MCF 10A (cell line): ENCODE measurements at regions not wholly inside any gene's neighbourhood (a gene's known extent, or its start where the extent isn't known, plus 50 kb on each side); places are given as distances from the start of the nearest gene placed in this dataset.

ENCODE experiments used
- BruUV-seq: library from RNA; stranded (reverse); fragments of 400-500 nt; replicated peaks from 2 replicates; lab custom pipeline; 2021; lab: Mats Ljungman, UMichigan
- CTCF ChIA-PET: fragments of 300-600 bp; sonication (Branson Sonifier 250); formaldehyde crosslinking; extraction: SDS; loops from one replicate; lab custom pipeline; 2021; ENCODE audit warnings: antibody characterized with exemption, inconsistent platforms; lab: Yijun Ruan, JAX
- POLR2A ChIA-PET: fragments of 300-600, 350-650 bp; sonication (Branson Sonifier 250); formaldehyde crosslinking; extraction: SDS; loops from one replicate; lab custom pipeline; 2020; ENCODE audit warnings: antibody characterized with exemption, inconsistent platforms; lab: Yijun Ruan, JAX
- DNase-seq: peaks from one replicate; pipeline ENCODE4 v3.0.0-alpha.2; 2018; ENCODE audit not compliant: unreplicated experiment
- H3K27ac Mint-ChIP-seq: one replicate; pipeline ENCODE4 v1.8.0; 2022; ENCODE audit warnings: mild to moderate bottlenecking, low read depth, mixed read lengths; ENCODE audit not compliant: unreplicated experiment
- H3K27me3 Mint-ChIP-seq: one replicate; pipeline ENCODE4 v1.8.0; 2022; ENCODE audit warnings: mixed read lengths; ENCODE audit not compliant: insufficient read depth, unreplicated experiment
- H3K36me3 Mint-ChIP-seq: one replicate; pipeline ENCODE4 v1.8.0; 2022; ENCODE audit warnings: mild to moderate bottlenecking, moderate library complexity, mixed read lengths; ENCODE audit not compliant: insufficient read depth, unreplicated experiment
- H3K4me1 Mint-ChIP-seq: one replicate; pipeline ENCODE4 v1.8.0; 2022; ENCODE audit warnings: mixed read lengths; ENCODE audit not compliant: insufficient read depth, unreplicated experiment
- H3K4me3 Mint-ChIP-seq: one replicate; pipeline ENCODE4 v1.8.0; 2022; ENCODE audit warnings: mild to moderate bottlenecking, moderate library complexity, mixed read lengths; ENCODE audit not compliant: unreplicated experiment
- H3K9me3 Mint-ChIP-seq: one replicate; pipeline ENCODE4 v1.8.0; 2022; ENCODE audit warnings: mixed read lengths; ENCODE audit not compliant: unreplicated experiment
- CTCF ChIP-seq: fragments of 200-600 bp; IDR thresholded peaks from one replicate; pipeline ENCODE4 v1.8.0; 2022; ENCODE audit warnings: antibody characterized with exemption, mild to moderate bottlenecking; ENCODE audit not compliant: unreplicated experiment
- intact Hi-C: fragments of 100-400 bp; cut with micrococcal nuclease; formaldehyde crosslinking; loops from 2 replicates; pipeline ENCODE4 v1.14.1; 2022

GRCh38 chr15:91556926-91557325 lies 296.6 kb upstream of the SLCO3A1 start:
- Mint-ChIP-seq H3K27me3 (no peaks in the 10 kb centered on the region), H3K4me1 (peaks cover 12% of the 10 kb centered on the region), H3K4me3 (no peak overlapping the region), H3K27ac (no peak overlapping the region), H3K36me3 (peaks cover 4% of the 10 kb centered on the region), H3K9me3 (no peaks in the 10 kb centered on the region)
- no peak for DNase-seq
- ChIA-PET POLR2A (no interaction called here), CTCF (no interaction called here)
- no peak for TF ChIP-seq CTCF
- BruUV-seq, result no TSS peak
- intact Hi-C loops, result no loop called here

GRCh38 chr15:91559066-91559465 lies 294.4 kb upstream of the SLCO3A1 start:
- CTCF ChIA-PET, result no interaction called here
- BruUV-seq, result no TSS peak
- no peak for DNase-seq
- no peak for TF ChIP-seq CTCF
- Mint-ChIP-seq H3K4me1 (peaks cover 16% of the 10 kb centered on the region), H3K27ac (no peak overlapping the region), H3K4me3 (no peak overlapping the region), H3K36me3 (peaks cover 4% of the 10 kb centered on the region), H3K9me3 (no peaks in the 10 kb centered on the region), H3K27me3 (no peaks in the 10 kb centered on the region)
- POLR2A ChIA-PET, result no interaction called here
- intact Hi-C loops, result no loop called here

- TSS peak; percentile 84 for BruUV-seq
- no peaks in the 10 kb centered on the region for H3K27me3 Mint-ChIP-seq
- CTCF ChIA-PET, result interaction anchor here (0.5 to 1.2 kb wide), 4 partner anchors 13 to 519 kb away, joined by 3 read pairs; no protein-coding TSS in a partner anchor
- DNase-seq, result peak; percentile 90
- POLR2A ChIA-PET, result interaction anchor here (0.6 to 1.9 kb wide), 8 partner anchors 14 to 1101 kb away, joined by 3 to 5 read pairs (median 3); no protein-coding TSS in a partner anchor
- intact Hi-C loops, result loop anchor here (5.0 to 10.0 kb wide), 2 partner anchors 44 to 123 kb away; no protein-coding TSS in a partner anchor
- H3K4me3 Mint-ChIP-seq, result peak overlapping the region; percentile 55
- peaks cover 4% of the 10 kb centered on the region for H3K36me3 Mint-ChIP-seq
- peak overlapping the region; percentile 95 for H3K27ac Mint-ChIP-seq
- no peaks in the 10 kb centered on the region for H3K9me3 Mint-ChIP-seq
- peaks cover 16% of the 10 kb centered on the region for H3K4me1 Mint-ChIP-seq
- TF ChIP-seq CTCF, result no peak
Measured at GRCh38 chr15:91561371-91562100, 292.0 kb upstream of the SLCO3A1 start.

GRCh38 chr15:91562698-91563097 lies 290.8 kb upstream of the SLCO3A1 start:
- BruUV-seq, result no TSS peak
- H3K27me3 Mint-ChIP-seq, result no peaks in the 10 kb centered on the region

More at GRCh38 chr15:91562698-91563097, 290.8 kb upstream of the SLCO3A1 start:
- POLR2A ChIA-PET, result interaction anchor here (1.4 to 1.9 kb wide), 2 partner anchors 12 to 62 kb away, joined by 3 to 4 read pairs; no protein-coding TSS in a partner anchor
- peaks cover 16% of the 10 kb centered on the region for H3K4me1 Mint-ChIP-seq
- no peaks in the 10 kb centered on the region for H3K9me3 Mint-ChIP-seq
- DNase-seq, result no peak
- H3K4me3 Mint-ChIP-seq, result no peak overlapping the region
- no peak for TF ChIP-seq CTCF
- intact Hi-C loops, result loop anchor here (5.0 to 10.0 kb wide), 2 partner anchors 45 to 122 kb away; no protein-coding TSS in a partner anchor
- H3K27ac Mint-ChIP-seq, result no peak overlapping the region
- CTCF ChIA-PET, result no interaction called here
- H3K36me3 Mint-ChIP-seq, result peaks cover 1% of the 10 kb centered on the region
